WTC11 (cell line): ENCODE measurements at regions not wholly inside any gene's neighbourhood (a gene's known extent, or its start where the extent isn't known, plus 50 kb on each side); places are given as distances from the start of the nearest gene placed in this dataset.

Experiments used
- ATAC-seq: fragments of 200-7000 bp; cut with Tn5 transposase; 2 replicates; pipeline ENCODE4 v1.10.0; 2021; ENCODE audit warnings: mild to moderate bottlenecking, moderate library complexity
- CTCF ChIA-PET: fragments of 300-600 bp; sonication (Branson Sonifier 250); formaldehyde crosslinking; loops from one replicate; lab custom pipeline; 2021; ENCODE audit warnings: antibody characterized with exemption; lab: Charles Lee
- POLR2A ChIA-PET: fragments of 350-600 bp; sonication (Branson Sonifier 250); formaldehyde crosslinking; loops from one replicate; lab custom pipeline; 2021; ENCODE audit warnings: antibody characterized with exemption; lab: Charles Lee
- DNase-seq: peaks from one replicate; pipeline ENCODE4 v3.0.0; 2021; ENCODE audit warnings: low spot score
- H3K27ac Mint-ChIP-seq: 2 replicates; pipeline ENCODE4 v1.8.0; 2021; ENCODE audit warnings: mixed read lengths
- H3K27me3 Mint-ChIP-seq: 2 replicates; pipeline ENCODE4 v1.8.0; 2021; ENCODE audit warnings: low read depth, mild to moderate bottlenecking, moderate library complexity, mixed read lengths
- H3K36me3 Mint-ChIP-seq: 2 replicates; pipeline ENCODE4 v1.8.0; 2021; ENCODE audit warnings: mixed read lengths
- H3K4me1 Mint-ChIP-seq: 2 replicates; pipeline ENCODE4 v1.8.0; 2022; ENCODE audit warnings: mixed read lengths
- H3K4me3 Mint-ChIP-seq: 2 replicates; pipeline ENCODE4 v1.8.0; 2021; ENCODE audit warnings: mild to moderate bottlenecking, moderate library complexity, mixed read lengths
- H3K9me3 Mint-ChIP-seq: 2 replicates; pipeline ENCODE4 v1.8.0; 2021; ENCODE audit warnings: mixed read lengths
- ELF4 ChIP-seq: sonication (generic); formaldehyde crosslinking; IDR thresholded peaks from 2 replicates; pipeline ENCODE4 v1.8.1; 2022; ENCODE audit warnings: low read depth, mild to moderate bottlenecking, moderate library complexity, missing genetic modification reagents
- ESRRA ChIP-seq: sonication (generic); formaldehyde crosslinking; IDR thresholded peaks from 2 replicates; pipeline ENCODE4 v1.8.1; 2022; ENCODE audit warnings: mild to moderate bottlenecking, missing genetic modification reagents, borderline replicate concordance
- ETV6 ChIP-seq: sonication (generic); formaldehyde crosslinking; IDR thresholded peaks from 2 replicates; pipeline ENCODE4 v1.8.1; 2022; ENCODE audit warnings: mild to moderate bottlenecking, missing genetic modification reagents
- FOXJ3 ChIP-seq: sonication (generic); formaldehyde crosslinking; IDR thresholded peaks from 2 replicates; pipeline ENCODE4 v1.9.0; 2021; ENCODE audit warnings: missing genetic modification reagents, mild to moderate bottlenecking, borderline replicate concordance
- FOXP1 ChIP-seq: sonication (generic); formaldehyde crosslinking; IDR thresholded peaks from 2 replicates; pipeline ENCODE4 v1.8.0; 2022; ENCODE audit warnings: missing genetic modification reagents, mild to moderate bottlenecking, moderate library complexity, borderline replicate concordance
- HMGA2 ChIP-seq: fragments of 250-450 bp; sonication (Bioruptor Pico); IDR thresholded peaks from 2 replicates; pipeline ENCODE4 v1.4.0; 2021; ENCODE audit warnings: mild to moderate bottlenecking, moderate library complexity
- MYBL2 ChIP-seq: sonication (generic); formaldehyde crosslinking; IDR thresholded peaks from 2 replicates; pipeline ENCODE4 v1.8.1; 2023; ENCODE audit warnings: mild to moderate bottlenecking, moderate library complexity, missing genetic modification reagents
- NFATC4 ChIP-seq: fragments of 250-450 bp; sonication (Bioruptor Pico); IDR thresholded peaks from 2 replicates; pipeline ENCODE4 v1.9.0; 2021; ENCODE audit warnings: mild to moderate bottlenecking
- NFE2L1 ChIP-seq: sonication (generic); formaldehyde crosslinking; IDR thresholded peaks from 2 replicates; pipeline ENCODE4 v1.8.1; 2023; ENCODE audit warnings: missing genetic modification reagents
- NR1H2 ChIP-seq: sonication (generic); formaldehyde crosslinking; IDR thresholded peaks from 2 replicates; pipeline ENCODE4 v1.9.0; 2021; ENCODE audit warnings: mild to moderate bottlenecking, moderate library complexity, missing genetic modification reagents
- OVOL2 ChIP-seq: fragments of 250-450 bp; sonication (Bioruptor Pico); IDR thresholded peaks from 2 replicates; pipeline ENCODE4 v1.9.0; 2021; ENCODE audit warnings: mild to moderate bottlenecking, borderline replicate concordance
- RELA ChIP-seq: sonication (generic); formaldehyde crosslinking; IDR thresholded peaks from 2 replicates; pipeline ENCODE4 v1.8.1; 2022; ENCODE audit warnings: missing genetic modification reagents, mild to moderate bottlenecking, borderline replicate concordance
- RORB ChIP-seq: fragments of 250-450 bp; sonication (Bioruptor Pico); IDR thresholded peaks from 2 replicates; pipeline ENCODE4 v1.9.0; 2021; ENCODE audit warnings: mild to moderate bottlenecking
- SMAD3 ChIP-seq: sonication (generic); formaldehyde crosslinking; IDR thresholded peaks from 2 replicates; pipeline ENCODE4 v1.8.0; 2022; ENCODE audit warnings: missing genetic modification reagents, mild to moderate bottlenecking, borderline replicate concordance
- SP1 ChIP-seq: sonication (generic); formaldehyde crosslinking; conservative IDR thresholded peaks from 2 replicates; pipeline ENCODE4 v1.8.1; 2022; ENCODE audit warnings: missing genetic modification reagents
- TEAD1 ChIP-seq: sonication (generic); formaldehyde crosslinking; IDR thresholded peaks from 2 replicates; pipeline ENCODE4 v1.8.0; 2022; ENCODE audit warnings: mild to moderate bottlenecking, missing genetic modification reagents
- TEAD4 ChIP-seq: sonication (generic); formaldehyde crosslinking; IDR thresholded peaks from 2 replicates; pipeline ENCODE4 v1.8.0; 2022; ENCODE audit warnings: mild to moderate bottlenecking, missing genetic modification reagents
- ZNF138 ChIP-seq: sonication (generic); formaldehyde crosslinking; conservative IDR thresholded peaks from 2 replicates; pipeline ENCODE4 v1.8.1; 2022; ENCODE audit warnings: mild to moderate bottlenecking, moderate library complexity, missing genetic modification reagents
- ZNF396 ChIP-seq: fragments of 250-450 bp; sonication (Bioruptor Pico); IDR thresholded peaks from 2 replicates; pipeline ENCODE4 v1.8.0; 2021; ENCODE audit warnings: mild to moderate bottlenecking, moderate library complexity, borderline replicate concordance
- ZNF423 ChIP-seq: fragments of 250-450 bp; sonication (Bioruptor Pico); IDR thresholded peaks from 2 replicates; pipeline ENCODE4 v2.1.2; 2022; ENCODE audit warnings: mild to moderate bottlenecking, moderate library complexity
- TF ChIP-seq, protein P1 (sequence below): fragments of 250-450 bp; sonication (Bioruptor Pico); IDR thresholded peaks from 2 replicates; pipeline ENCODE4 v1.9.0; 2021; ENCODE audit warnings: moderate library complexity, mild to moderate bottlenecking, inconsistent platforms, borderline replicate concordance
- TF ChIP-seq, protein P2 (sequence below): sonication (generic); formaldehyde crosslinking; IDR thresholded peaks from 2 replicates; pipeline ENCODE4 v1.8.1; 2023; ENCODE audit warnings: mild to moderate bottlenecking, missing genetic modification reagents, moderate library complexity
- TF ChIP-seq, protein P3 (sequence below): fragments of 250-450 bp; sonication (Bioruptor Pico); IDR thresholded peaks from 2 replicates; pipeline ENCODE4 v1.9.0; 2021; ENCODE audit warnings: mild to moderate bottlenecking
- TF ChIP-seq, protein P4 (sequence below): sonication (generic); formaldehyde crosslinking; IDR thresholded peaks from 2 replicates; pipeline ENCODE4 v1.8.1; 2022; ENCODE audit warnings: mild to moderate bottlenecking, moderate library complexity, missing genetic modification reagents
- TF ChIP-seq, protein P5 (sequence below): fragments of 250-450 bp; sonication (Bioruptor Pico); IDR thresholded peaks from 2 replicates; pipeline ENCODE4 v2.1.2; 2022; ENCODE audit warnings: mild to moderate bottlenecking, moderate library complexity

DNA sequence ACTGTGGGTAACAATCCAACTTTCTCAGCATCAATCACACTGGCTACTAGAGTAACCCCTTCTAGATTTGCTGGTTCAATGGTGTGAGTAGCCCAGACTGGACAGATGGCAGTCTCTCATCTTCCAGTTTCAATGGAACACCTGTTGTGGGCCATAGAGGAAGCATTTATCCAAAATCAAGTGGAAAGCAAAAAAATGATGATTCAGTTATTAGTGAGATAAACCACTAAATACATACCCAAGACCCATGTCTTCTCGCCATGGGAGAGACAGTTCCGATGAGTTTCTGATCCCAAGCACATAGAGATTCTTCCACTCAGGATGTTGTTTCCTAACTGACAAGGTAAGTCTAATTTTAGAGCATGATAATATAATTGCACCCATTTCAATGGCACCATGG, 194.0 kb downstream of the IRS1 start:
- TF ChIP-seq OVOL2 (CRISPR knock-in tag) (no peak), HMGA2 (no peak), FOXJ3 (CRISPR knock-in tag) (no peak)
- TF ChIP-seq, protein P1, sequence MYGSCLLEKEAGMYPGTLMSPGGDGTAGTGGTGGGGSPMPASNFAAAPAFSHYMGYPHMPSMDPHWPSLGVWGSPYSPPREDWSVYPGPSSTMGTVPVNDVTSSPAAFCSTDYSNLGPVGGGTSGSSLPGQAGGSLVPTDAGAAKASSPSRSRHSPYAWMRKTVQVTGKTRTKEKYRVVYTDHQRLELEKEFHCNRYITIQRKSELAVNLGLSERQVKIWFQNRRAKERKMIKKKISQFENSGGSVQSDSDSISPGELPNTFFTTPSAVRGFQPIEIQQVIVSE (CRISPR knock-in tag): no peak
- TF ChIP-seq, protein P2, sequence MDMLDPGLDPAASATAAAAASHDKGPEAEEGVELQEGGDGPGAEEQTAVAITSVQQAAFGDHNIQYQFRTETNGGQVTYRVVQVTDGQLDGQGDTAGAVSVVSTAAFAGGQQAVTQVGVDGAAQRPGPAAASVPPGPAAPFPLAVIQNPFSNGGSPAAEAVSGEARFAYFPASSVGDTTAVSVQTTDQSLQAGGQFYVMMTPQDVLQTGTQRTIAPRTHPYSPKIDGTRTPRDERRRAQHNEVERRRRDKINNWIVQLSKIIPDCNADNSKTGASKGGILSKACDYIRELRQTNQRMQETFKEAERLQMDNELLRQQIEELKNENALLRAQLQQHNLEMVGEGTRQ (CRISPR knock-in tag): no peak
- ChIA-PET CTCF (no interaction called here), POLR2A (no interaction called here)
- H3K9me3 Mint-ChIP-seq: peaks cover 3% of the 10 kb centered on the region
- H3K4me3 Mint-ChIP-seq: no peak overlapping the region
- H3K36me3 Mint-ChIP-seq: no peaks in the 10 kb centered on the region
- DNase-seq: no peak
- peaks cover 2% of the 10 kb centered on the region for H3K4me1 Mint-ChIP-seq
- no peak overlapping the region for H3K27ac Mint-ChIP-seq
- H3K27me3 Mint-ChIP-seq: no peaks in the 10 kb centered on the region
- no peak for ATAC-seq

DNA sequence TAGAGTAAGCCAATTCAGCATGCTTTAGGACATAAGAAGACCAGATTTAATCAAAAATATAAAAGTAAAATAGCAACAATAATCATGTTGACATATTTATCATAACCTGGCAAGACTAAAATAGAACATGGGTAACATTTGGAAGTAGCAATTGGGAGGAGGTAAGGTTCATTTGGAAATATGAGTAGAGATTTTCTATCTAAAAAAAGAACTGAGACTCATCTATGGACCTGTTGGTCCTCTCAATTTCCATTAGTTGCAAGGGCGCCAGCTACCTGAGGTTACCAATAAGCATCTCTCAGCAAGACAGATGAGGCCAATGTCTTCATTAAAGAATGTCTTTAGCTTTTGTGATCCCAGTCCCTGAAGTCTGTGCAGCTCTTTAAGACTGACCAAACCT, 196.0 kb downstream of the IRS1 start:
- H3K27me3 Mint-ChIP-seq: no peaks in the 10 kb centered on the region
- ATAC-seq: no peak
- peaks cover 9% of the 10 kb centered on the region for H3K4me1 Mint-ChIP-seq
- H3K4me3 Mint-ChIP-seq: no peak overlapping the region
- H3K9me3 Mint-ChIP-seq: peaks cover 9% of the 10 kb centered on the region
- ChIA-PET CTCF (no interaction called here), POLR2A (no interaction called here)
- no peak overlapping the region for H3K27ac Mint-ChIP-seq
- no peak for TF ChIP-seq FOXP1
- TF ChIP-seq ZNF396 (CRISPR knock-in tag): no peak
- TF ChIP-seq, protein P2 (CRISPR knock-in tag): no peak
- no peak for TF ChIP-seq ELF4 (CRISPR knock-in tag)
- no peak for TF ChIP-seq RORB (CRISPR knock-in tag)
- TF ChIP-seq, protein P3, sequence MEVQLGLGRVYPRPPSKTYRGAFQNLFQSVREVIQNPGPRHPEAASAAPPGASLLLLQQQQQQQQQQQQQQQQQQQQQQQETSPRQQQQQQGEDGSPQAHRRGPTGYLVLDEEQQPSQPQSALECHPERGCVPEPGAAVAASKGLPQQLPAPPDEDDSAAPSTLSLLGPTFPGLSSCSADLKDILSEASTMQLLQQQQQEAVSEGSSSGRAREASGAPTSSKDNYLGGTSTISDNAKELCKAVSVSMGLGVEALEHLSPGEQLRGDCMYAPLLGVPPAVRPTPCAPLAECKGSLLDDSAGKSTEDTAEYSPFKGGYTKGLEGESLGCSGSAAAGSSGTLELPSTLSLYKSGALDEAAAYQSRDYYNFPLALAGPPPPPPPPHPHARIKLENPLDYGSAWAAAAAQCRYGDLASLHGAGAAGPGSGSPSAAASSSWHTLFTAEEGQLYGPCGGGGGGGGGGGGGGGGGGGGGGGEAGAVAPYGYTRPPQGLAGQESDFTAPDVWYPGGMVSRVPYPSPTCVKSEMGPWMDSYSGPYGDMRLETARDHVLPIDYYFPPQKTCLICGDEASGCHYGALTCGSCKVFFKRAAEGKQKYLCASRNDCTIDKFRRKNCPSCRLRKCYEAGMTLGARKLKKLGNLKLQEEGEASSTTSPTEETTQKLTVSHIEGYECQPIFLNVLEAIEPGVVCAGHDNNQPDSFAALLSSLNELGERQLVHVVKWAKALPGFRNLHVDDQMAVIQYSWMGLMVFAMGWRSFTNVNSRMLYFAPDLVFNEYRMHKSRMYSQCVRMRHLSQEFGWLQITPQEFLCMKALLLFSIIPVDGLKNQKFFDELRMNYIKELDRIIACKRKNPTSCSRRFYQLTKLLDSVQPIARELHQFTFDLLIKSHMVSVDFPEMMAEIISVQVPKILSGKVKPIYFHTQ: no peak
- TF ChIP-seq ZNF138: no peak
- no peak for TF ChIP-seq MYBL2 (CRISPR knock-in tag)
- no peak for TF ChIP-seq NFE2L1 (CRISPR knock-in tag)
- no peak for TF ChIP-seq ESRRA (CRISPR knock-in tag)
- no peak for TF ChIP-seq ZNF423 (CRISPR knock-in tag)
- no peak for TF ChIP-seq RELA (CRISPR knock-in tag)
- DNase-seq: no peak
- H3K36me3 Mint-ChIP-seq: no peaks in the 10 kb centered on the region

DNA sequence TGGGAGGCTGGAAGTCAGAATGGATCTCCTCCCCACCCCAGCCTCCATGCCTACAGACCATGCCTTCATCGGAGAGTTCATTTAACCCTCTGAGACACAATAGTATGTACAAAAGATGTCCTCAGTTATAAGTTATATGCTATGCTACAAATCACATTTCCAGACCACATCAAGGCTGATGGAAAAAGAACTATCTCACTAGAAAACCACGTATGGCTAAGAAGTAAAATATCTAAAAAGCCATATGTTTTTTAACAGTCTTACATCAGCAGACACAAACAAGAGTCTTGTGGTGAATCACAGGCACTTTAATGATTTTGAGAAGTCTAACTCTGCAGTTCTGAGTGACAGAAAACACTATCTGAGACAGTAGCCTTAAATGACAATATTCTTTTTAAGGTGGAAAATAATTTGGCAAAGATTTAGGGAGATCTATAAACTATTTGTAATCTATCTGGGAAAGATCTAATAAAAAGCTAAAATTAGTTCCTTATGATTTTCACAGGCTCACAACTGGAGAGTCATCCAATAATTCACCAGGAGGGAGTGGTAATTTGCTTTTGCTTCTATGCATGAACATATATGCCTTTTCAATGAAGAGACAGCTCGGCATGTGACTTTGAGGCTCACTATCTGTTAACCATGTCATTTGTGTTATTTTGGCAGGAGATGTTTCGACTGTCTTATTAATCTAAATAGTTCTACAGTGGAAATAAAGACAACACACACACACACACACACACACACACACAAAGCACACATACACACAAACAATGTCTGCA, 197.5 kb downstream of the IRS1 start:
- Mint-ChIP-seq H3K9me3 (peaks cover 9% of the 10 kb centered on the region), H3K27me3 (no peaks in the 10 kb centered on the region), H3K36me3 (no peaks in the 10 kb centered on the region), H3K4me1 (peaks cover 9% of the 10 kb centered on the region), H3K4me3 (no peak overlapping the region), H3K27ac (no peak overlapping the region)
- TF ChIP-seq SMAD3 (CRISPR knock-in tag) (no peak), TEAD1 (CRISPR knock-in tag) (no peak), TEAD4 (CRISPR knock-in tag) (no peak), NFATC4 (CRISPR knock-in tag) (no peak), NR1H2 (CRISPR knock-in tag) (no peak), SP1 (no peak), ETV6 (CRISPR knock-in tag) (no peak)
- TF ChIP-seq, protein P4, sequence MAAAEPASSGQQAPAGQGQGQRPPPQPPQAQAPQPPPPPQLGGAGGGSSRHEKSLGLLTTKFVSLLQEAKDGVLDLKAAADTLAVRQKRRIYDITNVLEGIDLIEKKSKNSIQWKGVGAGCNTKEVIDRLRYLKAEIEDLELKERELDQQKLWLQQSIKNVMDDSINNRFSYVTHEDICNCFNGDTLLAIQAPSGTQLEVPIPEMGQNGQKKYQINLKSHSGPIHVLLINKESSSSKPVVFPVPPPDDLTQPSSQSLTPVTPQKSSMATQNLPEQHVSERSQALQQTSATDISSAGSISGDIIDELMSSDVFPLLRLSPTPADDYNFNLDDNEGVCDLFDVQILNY (CRISPR knock-in tag): no peak
- TF ChIP-seq, protein P5, sequence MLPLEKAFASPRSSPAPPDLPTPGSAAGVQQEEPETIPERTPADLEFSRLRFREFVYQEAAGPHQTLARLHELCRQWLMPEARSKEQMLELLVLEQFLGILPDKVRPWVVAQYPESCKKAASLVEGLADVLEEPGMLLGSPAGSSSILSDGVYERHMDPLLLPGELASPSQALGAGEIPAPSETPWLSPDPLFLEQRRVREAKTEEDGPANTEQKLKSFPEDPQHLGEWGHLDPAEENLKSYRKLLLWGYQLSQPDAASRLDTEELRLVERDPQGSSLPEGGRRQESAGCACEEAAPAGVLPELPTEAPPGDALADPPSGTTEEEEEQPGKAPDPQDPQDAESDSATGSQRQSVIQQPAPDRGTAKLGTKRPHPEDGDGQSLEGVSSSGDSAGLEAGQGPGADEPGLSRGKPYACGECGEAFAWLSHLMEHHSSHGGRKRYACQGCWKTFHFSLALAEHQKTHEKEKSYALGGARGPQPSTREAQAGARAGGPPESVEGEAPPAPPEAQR: no peak
- no peak for ATAC-seq
- no peak for DNase-seq
- ChIA-PET CTCF (no interaction called here), POLR2A (no interaction called here)
